ENCODE measurements at regions not wholly inside any gene's neighbourhood (a gene's known extent, or its start where the extent isn't known, plus 50 kb on each side); places are given as distances from the start of the nearest gene placed in this dataset.

GRCh38 chr9:569296-569695 lies 272.2 kb upstream of the DMRT1 start:
- Histone ChIP-seq H3K4me3 (ENCODE audit: low read length) (no peak overlapping the region), H3K27me3 (ENCODE audit: control insufficient read depth in 1 of 2, insufficient read depth in 2 of 2, low read length in 2 of 2) (peaks cover 0 to 2% of the 10 kb centered on the region in 2 experiments), H3K36me3 (ENCODE audit: insufficient read depth, low read length) (no peaks in the 10 kb centered on the region), H3K27ac (ENCODE audit: low read depth in 1 of 2, low read length in 2 of 2) (no peak overlapping the region), H3K4me1 (ENCODE audit: insufficient read depth, low read length) (no peaks in the 10 kb centered on the region), H3K9me3 (ENCODE audit: control insufficient read depth in 1 of 2, insufficient read depth in 1 of 2, low read length in 2 of 2) (no peaks in the 10 kb centered on the region)
- ATAC-seq (ENCODE audit: poor library complexity) (no peak), DNase-seq (no peak)
- Mint-ChIP-seq H3K27me3 (peaks cover 31% of the 10 kb centered on the region), H3K36me3 (ENCODE audit: low read depth) (no peaks in the 10 kb centered on the region), H3K9me3 (no peaks in the 10 kb centered on the region), H3K4me3 (no peak overlapping the region), H3K27ac (no peak overlapping the region), H3K4me1 (ENCODE audit: low read depth) (no peaks in the 10 kb centered on the region)
- TF ChIP-seq CTCF (IDR thresholded peaks at IDR 0.05): no peak
- intact Hi-C loops (cut with DNase I, micrococcal nuclease): no loop called here
- POLR2A ChIA-PET: no interaction called here
- CTCF ChIA-PET: no interaction called here

- H3K36me3 Mint-ChIP-seq (ENCODE audit: low read depth): no peaks in the 10 kb centered on the region
- DNase-seq (no peak), ATAC-seq (ENCODE audit: poor library complexity) (no peak)
- H3K4me1 Mint-ChIP-seq (ENCODE audit: low read depth): no peaks in the 10 kb centered on the region
- intact Hi-C loops (cut with DNase I, micrococcal nuclease): loop anchor here in 1 of 2 experiments (10.0 kb wide), 1 partner anchor 55 kb away; no protein-coding TSS in a partner anchor
- no peaks in the 10 kb centered on the region for H3K9me3 Mint-ChIP-seq
- ChIA-PET POLR2A (no interaction called here), CTCF (no interaction called here)
- H3K36me3 ChIP-seq (ENCODE audit: insufficient read depth, low read length): no peaks in the 10 kb centered on the region
- no peak overlapping the region for H3K27ac Mint-ChIP-seq
- no peak for TF ChIP-seq CTCF (IDR thresholded peaks at IDR 0.05)
- no peak overlapping the region for H3K4me3 ChIP-seq (ENCODE audit: low read length)
- no peaks in the 10 kb centered on the region for H3K4me1 ChIP-seq (ENCODE audit: insufficient read depth, low read length)
- H3K4me3 Mint-ChIP-seq: no peak overlapping the region
- H3K9me3 ChIP-seq (ENCODE audit: control insufficient read depth in 1 of 2, insufficient read depth in 1 of 2, low read length in 2 of 2): no peaks in the 10 kb centered on the region
- no peak overlapping the region for H3K27ac ChIP-seq (ENCODE audit: low read depth in 1 of 2, low read length in 2 of 2)
- peaks cover 24% of the 10 kb centered on the region for H3K27me3 Mint-ChIP-seq
- peaks cover 0 to 2% of the 10 kb centered on the region in 2 experiments for H3K27me3 ChIP-seq (ENCODE audit: control insufficient read depth in 1 of 2, insufficient read depth in 2 of 2, low read length in 2 of 2)
These were observed 271.3 kb upstream of the DMRT1 start for GRCh38 chr9:570187-570586.

- Mint-ChIP-seq H3K27ac (no peak overlapping the region), H3K27me3 (peaks cover 15% of the 10 kb centered on the region), H3K36me3 (ENCODE audit: low read depth) (no peaks in the 10 kb centered on the region), H3K4me3 (no peak overlapping the region), H3K4me1 (ENCODE audit: low read depth) (no peaks in the 10 kb centered on the region), H3K9me3 (no peaks in the 10 kb centered on the region)
- Histone ChIP-seq H3K4me1 (ENCODE audit: insufficient read depth, low read length) (no peaks in the 10 kb centered on the region), H3K36me3 (ENCODE audit: insufficient read depth, low read length) (no peaks in the 10 kb centered on the region), H3K27ac (ENCODE audit: low read depth in 1 of 2, low read length in 2 of 2) (no peak overlapping the region), H3K27me3 (ENCODE audit: control insufficient read depth in 1 of 2, insufficient read depth in 2 of 2, low read length in 2 of 2) (no peaks in the 10 kb centered on the region), H3K4me3 (ENCODE audit: low read length) (no peak overlapping the region), H3K9me3 (ENCODE audit: control insufficient read depth in 1 of 2, insufficient read depth in 1 of 2, low read length in 2 of 2) (no peaks in the 10 kb centered on the region)
- intact Hi-C loops (cut with DNase I, micrococcal nuclease): loop anchor here in 1 of 2 experiments (10.0 kb wide), 1 partner anchor 56 kb away; no protein-coding TSS in a partner anchor
- DNase-seq (no peak), ATAC-seq (ENCODE audit: poor library complexity) (no peak)
- CTCF ChIA-PET: no interaction called here
- POLR2A ChIA-PET: no interaction called here
- TF ChIP-seq CTCF (IDR thresholded peaks at IDR 0.05): no peak
These were observed 270.4 kb upstream of the DMRT1 start for GRCh38 chr9:571066-571465.
